GM19240 (cell line): ENCODE measurements at regions not wholly inside any gene's neighbourhood (a gene's known extent, or its start where the extent isn't known, plus 50 kb on each side); places are given as distances from the start of the nearest gene placed in this dataset.

ENCODE experiments used
- DNase-seq: peaks from one replicate; pipeline ENCODE4 v3.0.0; 2011; ENCODE audit warnings: low spot score; ENCODE audit not compliant: insufficient read length

- peak; percentile 47 for DNase-seq
These were observed 50.0 kb upstream of the SLC19A1 start for GRCh38 chr21:45592208-45592619.

- DNase-seq = no peak
These were observed 50.4 kb upstream of the SLC19A1 start for GRCh38 chr21:45592626-45593134.

GRCh38 chr21:45593162-45594022 lies 50.1 kb upstream of the PCBP3 start:
- DNase-seq = no peak
